ENCODE measurements at regions not wholly inside any gene's neighbourhood (a gene's known extent, or its start where the extent isn't known, plus 50 kb on each side); places are given as distances from the start of the nearest gene placed in this dataset.
"Not testable (repeated sequence)": the region's sequence is repeated elsewhere in the genome, so short reads cannot be mapped to it uniquely, and the experiment has no call there.

DNA sequence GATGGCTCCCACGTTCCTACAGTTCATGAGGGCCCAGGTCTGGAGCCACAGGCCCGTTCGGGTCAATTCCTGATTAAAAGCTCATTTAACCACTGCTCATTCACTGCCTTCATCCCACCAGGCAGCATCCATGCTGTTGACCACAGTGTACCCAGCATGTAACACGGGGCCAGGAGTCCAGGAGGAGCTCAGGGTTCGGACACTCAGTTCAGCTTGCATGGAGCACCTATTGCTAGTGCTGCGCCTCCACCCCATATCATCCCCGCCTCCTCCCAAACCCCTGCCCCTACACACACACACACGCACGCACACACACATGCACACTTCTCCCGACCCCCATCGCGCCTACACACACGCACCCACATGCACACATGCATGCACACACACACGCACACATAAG is 72.9 kb upstream of the SNTG2 start:
- DNase-seq (ENCODE audit: low read depth) = no peak

DNA sequence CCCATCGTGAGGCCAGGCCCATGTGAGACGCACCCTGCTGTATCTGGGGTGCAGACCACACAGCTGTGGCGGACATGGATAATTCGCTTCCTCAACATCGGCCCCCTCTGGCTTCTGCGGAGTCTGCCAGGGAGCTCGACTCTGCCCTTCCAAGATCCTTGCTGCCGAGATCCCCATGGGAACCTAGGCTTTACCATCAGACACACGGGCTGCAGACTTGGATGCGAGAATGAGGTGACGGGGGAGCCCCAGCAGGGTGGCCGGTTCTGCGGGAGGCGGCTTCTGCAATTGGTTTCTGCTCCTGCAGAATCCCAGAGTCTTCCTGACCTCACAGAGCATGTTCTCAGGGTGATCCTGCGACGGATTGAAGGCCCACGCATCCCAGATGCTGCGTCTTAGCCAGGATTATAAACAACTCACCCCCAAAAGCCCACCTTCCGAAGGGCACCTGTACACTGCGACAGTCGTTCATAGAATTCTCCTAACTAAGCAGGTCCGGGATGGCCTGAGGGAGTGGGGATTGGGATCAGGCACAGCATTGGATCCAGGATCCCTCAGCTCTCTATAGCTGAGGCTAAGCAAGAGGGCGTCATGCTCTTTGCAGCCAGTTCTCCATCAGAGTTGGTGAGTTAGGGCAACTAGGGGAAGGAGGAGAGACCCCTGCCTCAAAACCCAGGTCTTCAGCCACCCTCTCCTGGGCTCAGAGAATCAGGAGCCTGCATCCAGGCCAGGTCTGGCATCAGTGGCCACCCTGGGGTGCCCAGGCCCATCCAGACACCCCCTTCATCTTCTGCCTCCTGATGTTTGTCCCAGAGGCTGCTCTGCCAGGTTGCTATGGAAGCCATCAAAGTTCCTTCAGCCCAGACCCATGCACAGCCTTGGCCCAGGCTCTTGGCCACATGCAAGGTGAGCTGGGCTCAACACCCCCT is 74.7 kb upstream of the SNTG2 start:
- no peak for DNase-seq (ENCODE audit: low read depth)

- DNase-seq (ENCODE audit: low read depth) = no peak
These were observed 76.7 kb upstream of the SNTG2 start for GRCh38 chr2:873651-874580.

- no peak for DNase-seq (ENCODE audit: low read depth)
These were observed 77.6 kb upstream of the SNTG2 start for GRCh38 chr2:873027-873426.

DNA sequence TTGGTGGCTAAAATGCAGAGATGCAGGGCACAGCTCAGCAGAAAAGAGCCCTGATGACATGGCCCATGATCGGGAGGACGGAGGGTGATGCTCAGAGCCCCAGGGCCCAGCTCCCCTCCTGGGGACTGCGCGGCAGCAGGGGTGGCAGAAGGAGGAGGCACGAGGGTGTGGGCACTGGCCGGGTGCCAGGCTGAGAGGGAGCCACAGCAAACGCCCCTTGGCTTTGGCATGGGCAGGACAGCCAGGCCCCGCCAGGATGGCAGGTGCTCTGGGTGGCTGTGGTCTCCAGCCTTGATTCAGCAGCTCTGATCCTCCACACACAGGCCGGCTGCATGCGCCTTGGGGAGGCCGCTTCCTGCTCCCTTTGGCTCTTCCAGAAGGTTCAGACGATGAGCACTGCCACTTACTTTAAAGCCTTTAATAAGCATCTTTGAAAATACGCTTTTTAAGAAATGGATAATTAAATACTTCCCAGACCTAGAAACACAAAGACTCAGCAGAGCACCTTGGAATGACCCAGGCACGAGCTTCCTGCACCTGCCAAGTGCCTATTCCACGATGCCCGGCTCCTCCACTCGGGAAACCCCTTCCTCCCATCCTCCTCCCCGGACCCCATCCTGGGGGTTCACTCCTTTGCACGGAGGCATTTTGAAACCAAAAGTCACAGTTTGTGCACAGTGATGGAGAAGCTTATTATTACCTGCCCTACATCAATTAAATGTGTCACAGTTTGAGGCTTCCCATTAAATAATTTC is 78.5 kb upstream of the SNTG2 start:
- no peak for DNase-seq (ENCODE audit: low read depth)

DNA sequence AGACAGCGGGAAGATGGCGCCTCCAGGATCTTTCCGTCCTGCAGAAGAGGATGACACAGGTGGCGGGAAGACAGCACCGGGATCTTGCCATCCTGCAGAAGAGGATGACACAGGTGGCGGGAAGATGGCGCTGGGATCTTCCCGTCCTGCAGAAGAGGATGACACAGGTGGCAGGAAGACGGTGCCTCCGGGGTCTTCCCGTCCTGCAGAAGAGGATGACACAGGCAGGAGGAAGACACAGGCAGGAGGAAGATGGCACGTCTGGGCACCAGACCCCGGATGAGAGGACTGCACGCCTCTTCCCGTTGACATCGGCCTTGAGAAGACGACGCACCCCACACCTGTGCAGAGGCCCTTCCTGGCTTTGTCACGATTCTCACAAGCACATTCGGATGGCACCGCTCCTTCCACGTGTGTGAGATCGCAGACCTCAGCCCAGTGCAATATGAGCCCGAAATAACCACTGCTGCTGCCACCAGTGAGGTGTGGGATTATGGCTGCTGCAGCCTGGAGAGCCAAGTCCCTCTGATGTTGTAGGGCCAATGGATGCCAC is 79.4 kb upstream of the SNTG2 start:
- DNase-seq (ENCODE audit: low read depth) = no peak

DNA sequence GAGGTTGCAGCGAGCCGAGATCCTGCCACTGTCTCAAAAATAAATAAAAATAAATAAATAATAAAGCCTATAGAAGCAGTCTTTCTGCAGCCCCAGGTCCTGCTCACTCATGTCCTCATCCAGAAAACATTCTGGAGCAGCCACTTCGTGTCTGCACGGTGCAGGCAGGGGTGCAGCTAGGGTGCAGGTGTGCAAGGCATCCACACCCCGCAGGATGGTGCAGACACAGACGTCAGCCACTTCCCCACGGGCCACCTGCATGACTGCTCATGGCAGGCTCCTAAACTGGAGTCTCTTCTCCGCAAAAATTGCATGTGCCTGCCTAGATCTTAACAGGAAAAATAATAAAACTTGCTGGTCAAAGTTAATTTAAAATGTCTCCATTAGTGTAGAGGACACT is 80.2 kb upstream of the SNTG2 start:
- DNase-seq (ENCODE audit: low read depth) = no peak

DNA sequence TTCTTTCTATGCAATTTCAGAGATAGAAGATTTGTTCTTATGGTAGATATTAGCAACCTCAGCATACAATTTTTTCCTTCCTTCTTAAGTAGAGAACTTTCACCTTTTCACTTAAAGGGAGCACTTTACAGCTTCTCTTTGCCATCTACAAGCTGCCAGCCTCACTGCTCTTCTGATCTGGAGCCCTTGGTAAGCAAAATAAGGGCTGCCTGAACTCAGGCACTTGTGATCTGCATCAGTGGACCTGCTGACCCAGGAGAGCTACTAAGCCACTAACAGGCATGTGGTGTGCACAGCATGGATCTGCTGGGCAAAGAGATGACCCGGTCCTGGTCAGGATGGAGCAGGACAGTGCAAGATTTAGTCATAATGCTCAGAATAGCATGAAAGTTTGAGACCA is 80.8 kb upstream of the SNTG2 start:
- DNase-seq (ENCODE audit: low read depth) = no peak

- no peak for DNase-seq (ENCODE audit: low read depth)
These were observed 81.2 kb upstream of the SNTG2 start for GRCh38 chr2:869357-869871.

GRCh38 chr2:868857-869256 is 81.8 kb upstream of the SNTG2 start:
- DNase-seq (ENCODE audit: low read depth) = not testable (repeated sequence)

- DNase-seq (ENCODE audit: low read depth) = no peak
These were observed 83.4 kb upstream of the SNTG2 start for GRCh38 chr2:867296-867695.

DNA sequence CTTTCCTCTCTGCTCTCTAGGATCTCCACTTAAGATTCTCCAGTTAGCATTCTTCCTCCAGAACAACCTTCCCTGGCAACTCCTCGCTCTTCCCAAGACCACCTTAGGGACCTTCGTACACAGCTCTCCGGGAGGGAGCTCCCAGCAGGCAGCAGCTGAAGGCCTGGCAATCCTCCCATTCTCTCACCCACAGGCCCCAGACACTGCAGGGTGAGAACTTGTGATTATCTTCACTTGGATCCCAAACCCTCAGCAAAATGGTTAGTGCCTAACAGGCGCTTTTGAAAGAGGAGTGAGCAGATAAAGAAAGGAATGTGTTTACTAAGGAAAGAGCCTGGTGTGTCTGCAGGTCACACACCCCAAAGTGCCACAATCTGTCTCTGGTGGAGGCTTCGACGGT is 83.8 kb upstream of the SNTG2 start:
- no peak for DNase-seq (ENCODE audit: low read depth)

- DNase-seq (ENCODE audit: low read depth) = no peak
These were observed 84.5 kb upstream of the SNTG2 start for GRCh38 chr2:866009-866680.

DNA sequence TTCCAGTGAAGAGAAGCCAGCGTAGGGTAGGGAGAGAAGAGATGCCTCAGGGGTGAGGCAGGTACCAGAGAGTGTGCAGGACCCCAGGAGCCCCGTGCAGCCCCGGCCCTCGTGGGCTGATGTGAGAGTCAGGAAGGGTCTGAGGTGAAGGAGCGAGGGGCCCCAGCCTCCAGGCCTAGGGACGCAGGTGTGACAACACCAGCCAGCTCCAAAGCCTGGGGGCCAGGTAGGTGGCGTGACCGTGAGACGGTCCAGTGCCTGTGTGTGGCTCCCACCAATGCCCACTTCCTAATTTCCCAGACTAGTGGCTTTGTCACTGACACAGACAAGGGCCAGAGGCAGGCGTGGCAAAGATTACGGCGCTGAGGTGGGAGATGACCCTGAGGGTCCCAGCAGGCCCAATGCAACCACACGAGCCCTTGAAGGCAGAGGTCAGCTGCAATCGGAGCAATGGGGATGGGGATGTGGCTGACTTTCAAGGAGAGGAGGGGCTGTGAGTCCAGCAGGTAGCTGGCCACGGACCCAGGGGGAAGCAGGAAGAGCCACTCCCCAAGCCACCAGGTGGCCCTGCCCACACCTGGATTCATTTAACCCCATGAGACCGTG is 86.0 kb upstream of the SNTG2 start:
- DNase-seq (ENCODE audit: low read depth) = no peak

GRCh38 chr2:863732-864450 is 86.8 kb upstream of the SNTG2 start:
- no peak for DNase-seq (ENCODE audit: low read depth)

- DNase-seq (ENCODE audit: low read depth) = no peak
These were observed 87.8 kb upstream of the SNTG2 start for GRCh38 chr2:862731-863466.

- no peak for DNase-seq (ENCODE audit: low read depth)
These were observed 88.3 kb upstream of the SNTG2 start for GRCh38 chr2:862355-862687.

DNA sequence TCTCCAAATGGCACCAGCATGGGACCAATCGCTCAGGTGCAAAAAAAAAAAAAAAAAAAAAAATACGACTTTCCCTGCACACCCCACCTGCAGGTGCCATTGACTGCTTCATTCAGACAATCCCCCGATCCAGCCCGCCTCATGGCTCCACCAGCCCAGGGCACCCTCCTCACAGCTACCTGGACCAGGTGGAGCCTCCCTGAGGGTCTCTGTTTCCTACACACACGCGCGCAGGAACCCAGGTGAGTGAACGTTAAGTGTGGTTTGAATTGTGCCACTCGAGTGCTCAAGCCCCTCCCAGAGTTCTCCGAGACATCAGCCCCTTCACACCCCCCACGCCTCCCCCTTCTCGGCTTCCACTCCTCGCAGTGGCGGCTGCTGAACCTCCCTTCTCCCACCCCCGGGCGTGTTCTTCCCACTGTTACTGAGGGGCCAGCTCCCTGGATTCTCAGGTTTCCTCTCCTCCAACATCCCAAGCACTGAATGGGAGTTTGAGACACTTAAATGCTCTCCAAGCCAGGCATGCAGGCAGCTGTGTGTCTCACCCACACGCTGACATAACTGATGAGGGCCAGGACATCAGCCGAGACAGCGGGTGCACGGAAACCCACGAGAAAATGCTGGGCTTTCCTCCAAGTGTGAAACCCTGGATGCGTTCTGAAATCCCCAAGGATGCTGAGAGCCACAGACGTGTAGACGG is 88.8 kb upstream of the SNTG2 start:
- DNase-seq (ENCODE audit: low read depth) = no peak
